Sciatic nerve (tissue), 2 donors: ENCODE measurements at regions not wholly inside any gene's neighbourhood (a gene's known extent, or its start where the extent isn't known, plus 50 kb on each side); places are given as distances from the start of the nearest gene placed in this dataset.
"Not testable (repeated sequence)": the region's sequence is repeated elsewhere in the genome, so short reads cannot be mapped to it uniquely, and the experiment has no call there.

Source experiments
- ATAC-seq: fragments of 200-7000 bp; cut with Tn5 transposase; one replicate; pipeline ENCODE4 v1.9.1; 2020; ENCODE audit warnings: mild to moderate bottlenecking, moderate library complexity
- DNase-seq: peaks from one replicate; pipeline ENCODE4 v3.0.0-alpha.2; 2020; ENCODE audit warnings: low spot score
- intact Hi-C: fragments of 100-400 bp; cut with DNase I; formaldehyde crosslinking; loops from one replicate; pipeline ENCODE4 v1.14.2; 2022
- donor health status: DM: no; HTN: no; CAD: no.
- donor health status: DM: no; HTN: no; CAD: no.

DNA sequence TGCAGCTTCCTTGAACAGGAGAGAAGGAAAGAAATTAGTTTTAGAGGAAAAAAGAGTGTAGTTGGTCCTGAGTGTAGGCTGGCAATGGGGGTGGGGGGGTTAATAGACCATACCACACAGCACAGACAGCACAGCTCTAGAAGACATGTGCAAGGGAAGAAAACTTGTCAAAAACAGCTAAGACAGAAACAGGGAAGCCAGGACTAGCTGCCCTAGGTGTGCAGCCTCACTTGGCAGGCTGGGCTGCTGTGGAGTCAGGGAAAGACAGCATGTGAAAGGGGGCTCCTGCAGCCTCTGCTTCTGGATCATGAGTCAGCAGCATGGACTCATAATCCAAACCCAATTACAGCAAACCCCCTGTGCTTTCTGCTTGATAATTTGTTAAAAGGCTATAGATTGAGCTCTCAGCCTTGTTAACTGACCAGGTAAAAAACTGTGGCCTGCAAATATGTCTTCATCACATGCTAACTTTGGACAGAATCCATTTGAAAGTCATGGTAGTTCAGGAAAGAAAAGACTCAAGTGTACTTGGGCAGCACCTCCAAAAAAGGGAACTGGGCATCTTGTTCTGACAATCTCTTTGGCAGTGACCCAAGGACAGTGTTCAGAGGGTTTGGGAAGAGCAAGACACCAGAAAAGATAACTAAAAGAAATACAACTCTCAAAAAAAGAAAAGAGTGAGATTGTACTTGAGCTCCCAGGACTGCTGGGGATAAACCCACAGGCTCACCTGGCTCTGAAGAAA, 142.2 kb upstream of the VWC2 start:
- ATAC-seq = peak; percentile 26
- DNase-seq = no peak
- intact Hi-C loops = no loop called here

DNA sequence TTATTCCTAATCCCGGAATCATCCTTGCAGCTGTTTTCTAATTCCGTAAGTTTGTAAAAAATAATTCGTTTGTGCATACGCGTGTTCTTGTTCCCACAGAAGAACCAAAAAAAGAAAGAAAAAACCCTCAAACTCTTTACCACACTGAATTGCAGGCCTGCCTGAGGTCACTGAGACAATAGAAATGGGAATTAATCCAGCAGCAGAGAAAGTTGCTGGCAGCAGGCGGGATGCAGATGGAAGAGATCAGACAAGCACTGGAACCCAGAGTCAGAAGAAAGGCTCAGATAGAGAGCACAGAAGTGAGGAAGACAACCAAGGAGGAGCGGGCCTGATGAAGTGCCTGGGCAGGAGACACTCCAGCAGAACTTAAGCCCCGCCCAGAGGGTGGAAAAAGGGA, 141.5 kb upstream of the VWC2 start:
- ATAC-seq = peak; percentile 55
- intact Hi-C loops = no loop called here
- DNase-seq = no peak

DNA sequence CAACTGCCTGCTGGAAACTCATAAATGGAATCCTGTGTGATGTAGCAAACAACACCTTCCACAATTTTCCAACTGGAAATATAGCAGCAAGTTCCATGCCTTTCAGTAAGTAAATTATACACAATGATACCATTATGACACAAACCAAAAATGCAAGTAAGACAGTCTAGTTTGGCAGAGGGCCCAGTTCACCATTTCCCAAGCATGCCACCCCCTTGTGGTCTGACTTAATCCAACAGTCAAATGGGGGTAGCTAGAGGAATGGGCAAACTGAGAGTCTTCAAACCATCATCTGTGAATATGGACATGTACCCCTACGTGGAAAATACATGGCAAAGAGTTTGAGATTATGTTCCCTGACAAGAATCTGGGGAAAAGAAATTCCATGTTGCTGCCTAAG, 137.6 kb upstream of the VWC2 start:
- no peak for DNase-seq
- no peak for ATAC-seq
- intact Hi-C loops = no loop called here

DNA sequence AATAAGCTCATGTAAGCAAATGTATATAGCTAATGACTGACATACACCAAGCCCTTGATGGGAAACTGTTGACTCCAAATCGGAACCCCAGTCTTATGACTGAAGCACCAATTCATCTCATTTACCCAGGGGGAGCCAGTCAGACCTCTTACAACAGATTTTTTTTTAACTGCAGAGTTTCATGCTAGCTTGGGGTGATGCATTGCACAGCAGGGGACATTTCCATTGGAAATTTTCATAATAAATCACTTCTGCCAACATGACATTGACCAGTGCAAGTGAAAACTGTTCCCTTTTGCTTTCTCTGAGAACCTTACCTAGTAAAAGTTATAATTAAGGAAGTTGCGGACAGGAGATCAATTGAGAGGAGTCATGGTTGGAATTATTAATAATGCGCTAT, 137.0 kb upstream of the VWC2 start:
- DNase-seq = no peak
- intact Hi-C loops = no loop called here
- no peak for ATAC-seq

DNA sequence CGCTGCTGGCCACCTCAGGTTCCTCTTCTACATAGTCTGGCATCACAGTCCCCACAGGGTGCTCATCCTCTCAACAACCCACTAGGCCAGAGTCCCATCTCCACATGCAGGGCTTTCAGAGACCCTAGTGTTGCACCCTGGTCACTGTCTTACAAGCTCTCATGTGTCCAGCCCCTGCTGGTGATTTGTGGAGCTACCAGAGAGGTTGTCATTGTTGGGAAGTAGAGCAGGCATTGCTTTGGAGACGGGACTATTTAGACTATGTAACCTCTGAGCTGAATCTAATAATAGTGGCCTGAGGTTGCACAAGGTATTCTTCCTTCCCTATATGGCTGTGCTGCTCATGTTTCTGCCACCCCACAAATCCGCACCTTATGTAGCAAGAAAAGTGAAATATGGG, 135.3 kb upstream of the VWC2 start:
- DNase-seq = no peak
- ATAC-seq = peak; percentile 10
- intact Hi-C loops = no loop called here

DNA sequence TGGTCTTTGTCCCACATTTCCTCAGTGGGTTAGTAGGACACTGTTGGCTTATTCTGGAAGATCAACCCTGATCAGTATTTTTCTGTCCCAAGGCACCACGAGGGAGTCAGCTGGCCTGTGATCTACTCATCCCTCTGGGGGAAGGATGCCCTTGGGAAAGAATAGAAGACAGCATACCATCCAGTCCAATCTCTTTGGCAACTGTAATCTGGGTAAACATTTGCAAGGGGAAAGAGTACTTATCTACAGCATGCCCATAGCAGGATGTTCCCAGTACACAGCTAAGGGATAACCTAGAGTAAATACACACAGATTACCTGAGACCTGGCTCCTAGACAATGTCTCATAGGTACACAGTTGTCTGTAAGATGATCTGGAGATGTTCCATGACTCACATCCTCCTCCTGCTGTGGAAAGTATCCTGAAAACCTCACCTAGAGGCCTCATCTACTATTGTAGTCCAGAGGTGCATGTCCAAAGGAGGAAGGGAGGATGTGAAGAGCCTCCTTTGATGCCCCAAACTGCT, 134.3 kb upstream of the VWC2 start:
- intact Hi-C loops = no loop called here
- no peak for DNase-seq
- ATAC-seq = no peak

DNA sequence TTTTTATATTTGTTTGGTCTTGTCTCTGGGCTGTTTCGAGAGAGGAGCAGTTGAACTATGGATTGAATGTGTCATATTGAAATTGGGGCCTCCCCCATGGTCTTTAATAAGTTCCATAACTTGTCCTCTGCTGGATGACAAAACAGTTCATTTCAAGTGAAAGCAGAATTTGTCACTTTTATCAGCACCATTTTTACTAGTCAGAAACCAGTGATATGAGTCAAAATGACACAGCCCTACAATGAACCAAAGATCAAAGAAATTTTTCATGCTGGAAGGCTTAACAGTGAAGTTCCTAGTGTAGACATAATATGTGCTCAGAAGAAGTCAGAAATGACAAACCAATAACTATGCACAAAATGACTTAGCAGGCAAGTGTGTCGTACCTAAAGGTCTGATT, 133.6 kb upstream of the VWC2 start:
- ATAC-seq (no peak), DNase-seq (no peak)
- intact Hi-C loops = no loop called here

DNA sequence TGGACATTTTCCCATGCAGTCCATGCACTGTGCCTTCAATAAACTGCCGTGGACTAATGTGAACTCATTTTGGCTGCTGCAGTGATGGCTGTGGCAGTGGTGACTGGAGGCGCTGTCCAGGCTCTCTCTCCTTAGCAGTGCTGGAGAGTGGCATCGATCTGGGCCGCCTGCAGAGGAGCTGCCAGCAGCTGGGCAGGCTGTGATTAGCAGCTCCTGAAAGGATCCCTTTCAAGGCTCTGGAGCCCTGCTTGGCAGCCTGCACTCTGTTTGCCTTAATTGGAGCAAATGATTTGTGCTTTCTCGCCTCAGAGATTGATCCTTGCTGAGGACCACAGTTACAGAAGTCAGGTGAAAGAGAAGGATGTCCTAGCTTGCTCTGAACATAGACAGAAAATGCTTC, 130.1 kb upstream of the VWC2 start:
- ATAC-seq (peak; percentile 30), DNase-seq (no peak)
- intact Hi-C loops = no loop called here

DNA sequence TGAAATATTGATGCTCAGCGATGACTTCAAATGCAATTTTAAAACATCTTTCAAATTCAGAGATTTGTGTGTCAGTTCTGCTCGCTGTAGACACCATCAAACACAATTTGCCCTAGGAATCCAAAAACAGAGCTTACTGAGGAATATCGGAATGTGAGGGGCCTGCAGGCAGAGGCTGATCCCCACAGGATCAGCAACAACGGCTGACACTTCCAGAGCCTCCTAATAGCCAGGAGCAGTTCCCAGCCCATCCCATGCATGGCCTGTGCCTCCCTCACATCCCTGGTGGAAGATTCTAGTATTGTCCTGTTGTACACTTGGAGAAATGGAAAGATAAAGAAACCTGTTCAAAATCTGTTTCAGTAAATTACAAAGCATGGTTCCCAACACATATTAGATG, 129.7 kb upstream of the VWC2 start:
- DNase-seq = no peak
- intact Hi-C loops = no loop called here
- ATAC-seq = no peak

DNA sequence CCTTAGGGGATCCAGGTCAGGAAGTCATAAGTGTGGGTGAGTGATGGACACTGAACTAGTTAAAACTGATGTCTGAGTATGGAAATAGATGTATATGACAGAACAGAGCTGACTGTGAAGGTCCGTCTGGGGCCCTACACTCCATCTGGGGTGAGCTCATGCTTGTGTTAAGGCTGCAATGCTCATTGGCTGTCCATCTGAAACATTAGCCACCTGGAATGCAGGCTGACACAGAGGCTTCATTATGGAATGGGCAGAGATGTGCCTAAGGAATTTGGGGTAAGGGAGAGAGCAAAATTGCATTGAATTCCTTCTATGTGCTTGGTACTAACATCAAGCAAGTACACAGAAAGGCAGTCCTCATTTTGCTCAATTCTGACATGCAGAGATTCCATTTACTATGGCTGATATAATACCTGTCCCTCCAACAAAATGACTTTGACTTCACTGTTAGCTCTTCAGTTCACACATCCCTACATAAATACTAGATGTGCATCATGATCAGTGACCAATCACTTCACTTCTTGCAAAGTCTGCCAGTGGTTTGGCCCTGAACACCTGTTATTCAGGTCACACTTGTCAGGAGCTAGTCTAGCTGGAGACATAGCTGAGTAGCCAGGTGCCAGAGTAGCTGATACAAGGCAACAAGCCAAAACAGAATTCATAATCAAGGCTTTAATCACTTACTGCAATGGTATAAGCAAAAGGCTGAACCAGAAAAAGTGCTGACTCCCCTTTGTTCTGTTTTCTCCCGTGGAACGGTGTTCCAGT, 128.9 kb upstream of the VWC2 start:
- intact Hi-C loops = no loop called here
- ATAC-seq = no peak

DNA sequence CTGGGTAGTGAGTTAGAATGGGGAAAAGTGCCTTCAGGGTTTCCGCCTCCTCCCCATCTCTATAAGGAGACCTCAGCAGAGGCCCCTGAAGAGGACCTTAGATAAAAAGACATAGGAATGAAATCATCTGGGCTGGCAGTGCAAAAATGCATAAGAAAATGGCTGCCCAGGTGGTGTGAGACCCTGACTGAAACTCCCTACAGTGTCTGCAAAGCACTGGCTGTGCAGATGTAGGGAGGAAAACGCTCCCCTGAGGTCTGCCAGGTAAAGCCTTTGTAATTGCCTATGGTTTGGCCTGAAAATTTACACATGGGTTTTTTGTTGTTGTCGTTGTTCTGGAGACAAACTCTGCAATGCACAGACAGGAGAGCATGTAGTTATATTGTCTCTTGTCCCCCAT, 128.1 kb upstream of the VWC2 start:
- intact Hi-C loops = no loop called here
- ATAC-seq (no peak), DNase-seq (no peak)

More for the DNA sequence above, 128.9 kb upstream of the VWC2 start:
- no peak for DNase-seq

DNA sequence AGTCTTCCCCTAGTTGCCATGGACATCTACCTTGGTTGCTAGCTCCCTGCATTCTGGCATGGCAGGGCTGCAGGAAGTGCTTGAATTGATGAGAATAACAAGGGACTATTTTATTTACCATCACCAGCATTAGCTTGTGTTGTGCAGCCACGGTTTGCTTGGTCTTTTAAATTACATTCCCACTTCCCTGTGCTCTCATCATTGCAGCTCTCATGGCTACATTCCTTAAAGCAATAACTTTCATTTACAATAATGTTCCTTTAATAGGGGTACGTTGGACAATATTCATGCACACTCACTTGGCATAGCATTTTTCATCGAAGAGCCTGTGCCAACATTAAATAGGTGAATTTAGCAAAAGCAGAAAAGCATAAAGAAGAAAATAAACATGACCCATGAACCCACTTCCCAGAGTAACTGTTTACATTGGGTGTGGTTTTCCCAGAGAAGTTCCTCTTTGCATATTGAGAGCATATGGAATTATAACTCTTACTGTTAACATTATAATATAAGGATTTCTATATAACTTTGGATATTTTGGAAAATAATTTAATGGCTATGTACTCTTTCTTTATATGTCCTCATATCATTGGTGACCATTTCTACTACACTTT, 113.2 kb upstream of the VWC2 start:
- no peak for DNase-seq
- no peak for ATAC-seq
- intact Hi-C loops = no loop called here

DNA sequence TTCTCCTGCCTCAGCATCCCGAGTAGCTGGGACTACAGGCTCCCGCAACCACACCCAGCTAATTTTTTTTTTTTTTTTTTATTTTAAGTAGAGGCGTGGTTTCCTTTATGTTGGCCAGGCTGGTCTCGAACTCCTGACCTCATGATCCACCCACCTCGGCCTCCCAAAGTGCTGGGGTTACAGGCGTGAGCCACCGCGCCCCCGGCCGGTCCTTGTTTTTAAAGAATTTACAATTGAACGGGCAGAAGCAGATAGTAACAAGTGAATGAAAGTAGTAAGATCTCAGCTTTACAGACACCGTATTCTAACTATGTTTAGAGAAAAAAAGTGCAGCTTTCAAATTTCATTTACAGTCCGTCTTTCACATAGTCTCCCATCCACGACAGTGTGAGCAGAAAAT, 112.5 kb upstream of the VWC2 start:
- ATAC-seq = no peak
- intact Hi-C loops = no loop called here
- no peak for DNase-seq

DNA sequence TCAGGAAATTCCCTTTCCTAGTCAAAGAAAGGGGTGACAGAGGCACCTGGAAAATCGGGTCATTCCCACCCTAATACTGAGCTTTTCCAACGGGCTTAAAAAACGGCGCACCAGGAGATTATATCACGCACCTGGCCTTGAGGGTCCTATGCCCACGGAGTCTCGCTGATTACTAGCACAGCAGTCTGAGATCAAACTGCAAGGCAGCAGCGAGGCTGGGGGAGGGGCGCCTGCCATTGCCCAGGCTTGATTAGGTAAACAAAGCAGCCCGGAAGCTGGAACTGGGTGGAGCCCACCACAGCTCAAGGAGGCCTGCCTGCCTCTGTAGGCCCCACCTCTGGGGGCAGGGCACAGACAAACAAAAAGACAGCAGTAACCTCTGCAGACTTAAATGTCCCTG, 107.5 kb upstream of the VWC2 start:
- DNase-seq, intact Hi-C loops, ATAC-seq: not testable (repeated sequence)

DNA sequence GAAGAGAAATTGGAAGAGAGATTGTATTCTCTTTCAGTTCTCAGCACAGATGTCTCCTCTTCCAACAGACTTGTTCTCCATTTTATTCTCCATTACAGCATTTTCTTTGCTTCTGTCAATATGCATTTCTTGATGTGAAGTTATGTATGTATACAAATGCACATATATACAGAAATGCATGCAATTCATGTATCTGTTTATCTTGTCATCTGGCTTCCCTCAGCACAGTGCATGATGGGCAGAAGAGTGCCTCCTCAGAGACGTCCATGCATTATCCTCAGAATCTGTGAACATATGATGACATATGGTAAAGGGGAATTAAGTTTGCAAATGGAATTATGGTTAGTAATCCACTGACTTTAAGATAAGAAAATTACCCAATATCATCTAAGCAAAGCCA, 106.7 kb upstream of the VWC2 start:
- DNase-seq (no peak), ATAC-seq (no peak)
- intact Hi-C loops = no loop called here

DNA sequence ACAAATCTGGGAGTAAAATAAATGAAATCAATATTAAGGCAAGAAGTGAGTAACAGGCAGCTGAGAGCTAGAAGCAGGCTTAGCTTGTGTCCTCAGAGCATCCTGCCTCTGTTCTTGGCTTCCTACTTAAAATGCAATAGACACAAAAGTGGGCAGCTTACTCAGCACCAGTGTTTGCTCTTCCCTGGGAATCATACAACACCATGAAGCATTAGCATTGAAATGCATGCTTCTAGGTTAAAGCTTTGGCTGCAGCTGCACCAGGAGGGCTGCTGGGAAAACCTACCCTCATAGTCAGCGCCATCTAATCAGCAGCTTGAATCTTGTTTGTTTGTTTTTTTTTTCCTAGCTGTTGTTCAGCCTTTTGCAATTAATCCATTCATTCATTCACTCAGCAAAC, 104.2 kb upstream of the VWC2 start:
- no peak for ATAC-seq
- intact Hi-C loops = no loop called here
- no peak for DNase-seq

DNA sequence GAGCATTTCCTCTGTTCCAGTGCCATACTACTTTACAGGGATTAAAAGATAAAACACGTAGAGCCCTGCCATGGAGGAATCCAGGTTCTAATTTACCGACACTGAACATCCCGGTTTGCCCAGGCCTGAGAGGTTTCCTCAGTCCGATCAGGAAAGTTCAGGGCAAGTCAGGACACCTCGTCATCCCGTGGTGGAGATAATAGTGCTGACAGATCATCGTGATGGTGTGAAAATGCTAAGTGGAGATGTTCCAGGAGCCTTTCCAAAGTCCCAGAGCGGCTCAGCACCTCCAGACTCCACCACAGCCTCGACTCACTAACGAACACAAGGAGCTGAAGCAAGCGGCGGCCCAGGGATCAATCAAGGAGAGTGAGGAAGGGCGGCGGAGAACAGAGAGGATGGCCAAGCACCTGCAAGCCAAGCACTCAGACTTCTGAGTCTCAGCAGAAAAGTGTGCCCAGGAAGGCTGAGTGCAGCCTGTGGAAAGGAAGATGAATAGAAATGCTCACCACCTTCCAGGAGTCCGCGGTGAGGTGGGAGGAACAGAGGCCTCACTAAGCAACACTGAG, 103.7 kb upstream of the VWC2 start:
- ATAC-seq = no peak
- intact Hi-C loops = no loop called here

DNA sequence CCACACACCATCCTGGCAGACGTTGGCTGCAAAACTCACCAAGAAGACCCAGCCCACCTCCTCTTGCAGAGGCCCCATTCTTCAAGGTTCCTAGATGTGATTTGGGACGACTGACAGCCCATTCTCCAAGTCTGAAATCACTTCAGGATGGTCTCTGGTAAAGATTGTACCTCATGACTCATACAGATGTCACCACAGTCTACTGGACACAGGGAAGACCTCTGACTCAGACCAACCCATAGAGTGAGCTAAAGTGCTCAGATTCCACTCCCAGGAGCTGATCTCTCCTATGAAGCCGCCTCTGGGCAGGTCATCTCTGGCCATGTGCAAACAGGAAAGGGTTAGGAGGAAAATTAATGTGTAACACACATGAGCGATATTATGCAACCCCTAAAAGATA, 102.4 kb upstream of the VWC2 start:
- ATAC-seq = no peak
- no peak for DNase-seq
- intact Hi-C loops = no loop called here

More for the DNA sequence above, 103.7 kb upstream of the VWC2 start:
- DNase-seq = no peak

DNA sequence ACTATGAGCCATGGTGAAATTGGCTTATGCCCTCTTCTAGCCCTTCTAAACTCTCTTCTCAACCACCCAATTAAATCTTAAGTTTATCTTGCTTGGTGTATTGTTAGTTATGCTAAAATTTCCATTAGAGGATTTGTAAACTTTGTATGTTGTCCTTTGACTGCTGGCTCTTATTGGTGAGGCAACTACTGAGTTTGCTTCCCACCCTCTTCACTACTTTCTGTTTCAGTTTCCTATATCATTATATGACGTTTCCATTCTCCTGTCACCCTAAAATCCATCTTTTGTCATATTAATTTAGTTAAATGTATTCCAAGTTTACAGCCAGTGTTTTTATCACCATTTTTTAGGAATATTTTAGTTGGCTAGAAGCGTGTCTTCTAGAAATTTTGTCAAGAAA, 80.9 kb upstream of the VWC2 start:
- DNase-seq = no peak
- ATAC-seq = no peak
- intact Hi-C loops = no loop called here

DNA sequence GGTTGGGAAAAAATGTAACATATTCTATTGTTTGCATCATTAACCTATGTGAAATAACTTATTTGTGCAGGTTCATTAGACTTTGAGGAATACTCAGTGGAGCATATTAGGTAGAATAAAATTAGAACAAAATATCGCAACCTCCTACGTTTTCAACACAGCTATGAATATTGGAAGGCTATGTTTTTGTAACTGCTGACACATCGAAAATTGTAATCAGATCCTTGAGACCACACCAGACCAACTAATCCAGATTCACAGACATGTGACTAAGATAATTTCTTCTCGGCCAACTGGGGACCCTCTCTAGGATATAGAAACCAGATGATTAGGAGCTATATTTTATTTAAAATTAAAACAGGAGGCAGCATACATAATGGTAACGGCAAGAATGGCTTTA, 77.5 kb upstream of the VWC2 start:
- intact Hi-C loops = no loop called here
- DNase-seq = no peak
- ATAC-seq = no peak
